Vagina (tissue), 2 donors: ENCODE measurements at regions not wholly inside any gene's neighbourhood (a gene's known extent, or its start where the extent isn't known, plus 50 kb on each side); places are given as distances from the start of the nearest gene placed in this dataset.

ENCODE experiments used
- CTCF ChIP-seq, 3 experiments: fragments of 450-650 bp in 2 of 3; fragments of 200-600 bp in 1 of 3; sonication (generic) in 1 of 3; IDR thresholded peaks; one replicate each; pipeline ENCODE4 v1.5.1; 2017 to 2019; ENCODE audit warnings: antibody characterized with exemption in 3 of 3, mild to moderate bottlenecking in 2 of 3, moderate library complexity in 2 of 3
- POLR2A ChIP-seq, 2 donors: fragments of 450-650 bp; IDR thresholded peaks; one replicate each; pipeline ENCODE4 v1.6.1; 2017; ENCODE audit warnings: antibody characterized with exemption in 2 of 2, mild to moderate bottlenecking in 2 of 2, moderate library complexity in 2 of 2
- POLR2AphosphoS5 ChIP-seq, 2 donors: sonication (generic); formaldehyde crosslinking; IDR thresholded peaks; one replicate each; pipeline ENCODE4 v1.9.0; 2017; ENCODE audit warnings: antibody characterized with exemption in 2 of 2, mild to moderate bottlenecking in 2 of 2, low read depth in 1 of 2; ENCODE audit not compliant: insufficient read depth in 1 of 2

DNA sequence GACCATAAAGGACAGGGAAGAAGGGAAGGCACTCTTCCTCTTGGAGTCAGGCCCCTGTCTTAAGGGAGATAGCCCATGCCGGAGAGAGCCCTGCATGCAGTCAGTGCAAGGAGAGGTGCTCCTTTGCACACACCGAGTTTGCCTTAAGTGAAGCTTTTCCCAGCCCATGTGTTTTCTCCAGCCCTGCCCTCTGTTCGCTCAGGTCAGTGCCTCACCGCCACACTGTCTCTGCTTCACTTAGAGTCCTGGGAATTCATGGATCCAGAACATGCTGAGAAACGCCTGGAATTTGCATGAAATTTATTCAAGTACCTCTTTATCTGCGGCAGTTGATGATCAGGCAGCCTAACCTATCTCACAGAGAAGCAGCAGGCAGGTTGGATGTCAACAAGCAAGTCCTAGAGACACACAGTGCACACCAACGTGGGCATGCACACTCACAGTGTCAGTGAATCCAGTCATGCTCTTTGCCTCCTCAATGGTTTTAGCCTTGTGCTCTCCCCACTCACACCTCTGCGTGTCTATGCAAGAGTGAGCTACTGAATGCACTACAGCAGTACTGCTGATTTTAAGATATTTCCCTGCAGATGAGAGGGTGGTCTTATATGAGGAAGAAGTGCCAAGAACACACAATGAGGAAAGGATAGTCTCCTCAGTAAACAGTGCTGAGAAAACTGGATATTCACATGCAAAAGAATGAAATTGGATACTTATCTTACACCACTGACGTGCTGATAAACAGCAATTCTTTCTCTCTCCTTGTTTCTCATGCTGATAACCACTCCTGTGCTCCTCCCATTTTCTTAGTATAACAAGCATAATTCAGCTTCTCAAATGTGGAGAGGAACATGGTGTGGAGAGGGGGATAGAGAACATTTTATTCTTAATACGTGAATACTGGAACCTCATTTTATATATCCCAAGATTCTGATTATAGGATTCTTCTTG, 295.1 kb upstream of the CDYL start:
- no peak for TF ChIP-seq CTCF (IDR thresholded peaks at IDR 0.05)
- TF ChIP-seq POLR2A (IDR thresholded peaks at IDR 0.05): no peak
- no peak for TF ChIP-seq POLR2AphosphoS5 (IDR thresholded peaks at IDR 0.05; ENCODE audit: insufficient read depth in 1 of 2, low read depth in 1 of 2)
